NT2/D1 (cell line): ENCODE measurements at regions not wholly inside any gene's neighbourhood (a gene's known extent, or its start where the extent isn't known, plus 50 kb on each side); places are given as distances from the start of the nearest gene placed in this dataset.

Experiments
- SUZ12 ChIP-seq: IDR thresholded peaks from 2 replicates; pipeline ENCODE4 v1.6.1; 2011; ENCODE audit not compliant: insufficient read length, insufficient read depth; ENCODE audit errors: extremely low read depth
- YY1 ChIP-seq: IDR thresholded peaks from 2 replicates; pipeline ENCODE4 v1.6.1; 2011; ENCODE audit not compliant: insufficient read length, insufficient read depth
- ZNF274 ChIP-seq: IDR thresholded peaks from 2 replicates; pipeline ENCODE4 v1.6.1; 2011; ENCODE audit warnings: mild to moderate bottlenecking, low read depth, low read length

- TF ChIP-seq ZNF274 (no peak), SUZ12 (no peak), YY1 (no peak)
Measured at GRCh38 chr21:16059981-16060380, 330.2 kb downstream of the USP25 start.
